ENCODE measurements at regions not wholly inside any gene's neighbourhood (a gene's known extent, or its start where the extent isn't known, plus 50 kb on each side); places are given as distances from the start of the nearest gene placed in this dataset.

GRCh38 chr11:92455210-92455790 lies 230.7 kb downstream of the FAT3 start:
- POLR2A ChIA-PET (ENCODE audit: partially characterized antibody): no interaction called here
- TF ChIP-seq RAD21 (IDR thresholded peaks at IDR 0.05 in 1 of 2, conservative IDR thresholded peaks at IDR 0.05 in 1 of 2; ENCODE audit: low read depth in 2 of 2, low read length in 2 of 2) (no peak), SRF (IDR thresholded peaks at IDR 0.05; ENCODE audit: low read depth, low read length) (no peak), ATF2 (IDR thresholded peaks at IDR 0.05; ENCODE audit: low read length) (no peak), POU5F1 (IDR thresholded peaks at IDR 0.05; ENCODE audit: low read depth, low read length) (no peak), MAX (IDR thresholded peaks at IDR 0.05) (no peak), JUN (IDR thresholded peaks at IDR 0.05; ENCODE audit: low read depth, low read length) (no peak), MAFK (IDR thresholded peaks at IDR 0.05; ENCODE audit: low read depth, low read length) (no peak), SAP30 (IDR thresholded peaks at IDR 0.05; ENCODE audit: insufficient read depth, insufficient replicate concordance, low read length) (no peak), E2F6 (IDR thresholded peaks at IDR 0.05) (no peak), CREB1 (IDR thresholded peaks at IDR 0.05) (no peak), EGR1 (IDR thresholded peaks at IDR 0.05; ENCODE audit: borderline replicate concordance, low read depth, low read length) (no peak)

More at GRCh38 chr11:92455210-92455790, 230.7 kb downstream of the FAT3 start:
- Histone ChIP-seq H2AK5ac (ENCODE audit: low read depth, low read length) (no peak overlapping the region), H3K27me3 (replicated peaks in 1 of 4; ENCODE audit: control insufficient read depth in 3 of 4, extremely low read depth in 1 of 4, insufficient read depth in 3 of 4, low read length in 3 of 4) (no peaks in the 10 kb centered on the region), H2BK120ac (replicated peaks; ENCODE audit: low read depth, low read length) (no peak overlapping the region), H2BK5ac (ENCODE audit: low read depth, low read length) (no peak overlapping the region), H3K79me1 (ENCODE audit: low read depth, low read length) (no peaks in the 10 kb centered on the region), H3K4me3 (ENCODE audit: extremely low read depth in 1 of 4, insufficient read depth in 2 of 4, low read depth in 3 of 4, low read length in 4 of 4) (no peak overlapping the region), H3K27ac (ENCODE audit: low read depth, low read length) (no peak overlapping the region), H3K23ac (ENCODE audit: insufficient read length) (no peak overlapping the region), H3K36me3 (ENCODE audit: control insufficient read depth in 2 of 4, insufficient read depth in 4 of 4, low read length in 3 of 4) (no peaks in the 10 kb centered on the region), H3K14ac (ENCODE audit: insufficient read length) (no peak overlapping the region), H4K5ac (ENCODE audit: insufficient read length, low read depth, low read length) (no peak overlapping the region), H3K23me2 (ENCODE audit: low read depth, low read length) (no peaks in the 10 kb centered on the region), H4K20me1 (replicated peaks in 1 of 2; ENCODE audit: control insufficient read depth in 1 of 2, insufficient read depth in 2 of 2, low read length in 2 of 2) (no peaks in the 10 kb centered on the region), H2AFZ (ENCODE audit: low read length) (no peak overlapping the region), H2BK15ac (ENCODE audit: low read length) (no peak overlapping the region), H2BK20ac (ENCODE audit: low read length) (no peak overlapping the region), H4K8ac (ENCODE audit: extremely low read depth, insufficient read depth, low read length) (no peak overlapping the region), H3K79me2 (ENCODE audit: control insufficient read depth in 1 of 2, insufficient read depth in 2 of 2, low read length in 2 of 2) (no peaks in the 10 kb centered on the region; a peak in 1 of 4 replicates), H3K9me3 (ENCODE audit: insufficient read depth in 2 of 2, low read depth in 1 of 2, low read length in 1 of 2) (no peaks in the 10 kb centered on the region), H4K91ac (replicated peaks; ENCODE audit: insufficient read length, low read length) (no peak overlapping the region), H3K18ac (ENCODE audit: extremely low read depth, low read length) (no peak overlapping the region), H3K9ac (replicated peaks in 1 of 4; ENCODE audit: extremely low read depth in 1 of 4, low read depth in 3 of 4, low read length in 3 of 4) (no peak overlapping the region), H3K56ac (replicated peaks; ENCODE audit: insufficient read length, low read depth, low read length) (no peak overlapping the region), H3K4ac (replicated peaks; ENCODE audit: insufficient read length, low read depth, low read length) (no peak overlapping the region), H2BK12ac (ENCODE audit: low read depth, low read length) (no peak overlapping the region), H3K4me2 (ENCODE audit: insufficient read depth in 1 of 2, low read depth in 2 of 2, low read length in 2 of 2) (no peak overlapping the region), H3K4me1 (replicated peaks in 1 of 4; ENCODE audit: control insufficient read depth in 3 of 4, insufficient read depth in 4 of 4, low read length in 3 of 4) (no peaks in the 10 kb centered on the region)
- DNase-seq (ENCODE audit: low read depth in 1 of 2, low spot score in 2 of 2) (no peak), FAIRE-seq (no peak)
- CTCF ChIA-PET (ENCODE audit: partially characterized antibody): interaction anchor here (1.4 kb wide), 1 partner anchor 367 kb away, joined by 3 read pairs; no protein-coding TSS in a partner anchor
- 96% methylated on average over 2 of the region's 2 CpGs; no CpG with 5 or more reads in 1 of the 2 experiments for WGBS, 2 experiments (ENCODE audit: extremely low coverage in 1 of 2, insufficient coverage in 1 of 2, insufficient read length in 1 of 2, insufficient replicate concordance in 2 of 2, low coverage in 1 of 2, low lambda C conversion rate in 2 of 2, missing lambda C conversion rate in 1 of 2)
